GM19324 (cell line): ENCODE measurements at regions not wholly inside any gene's neighbourhood (a gene's known extent, or its start where the extent isn't known, plus 50 kb on each side); places are given as distances from the start of the nearest gene placed in this dataset.
A peak's percentile ranks its signal among the peaks of the same experiment; 100 is the strongest.
"Not testable (repeated sequence)": the region's sequence is repeated elsewhere in the genome, so short reads cannot be mapped to it uniquely, and the experiment has no call there.

Source experiments
- ATAC-seq: cut with Tn5 transposase; IDR thresholded peaks from one replicate; pipeline ENCODE4 v1.9.1; 2021; ENCODE audit warnings: mild to moderate bottlenecking, moderate library complexity; ENCODE audit not compliant: unreplicated experiment, low FRiP score

DNA sequence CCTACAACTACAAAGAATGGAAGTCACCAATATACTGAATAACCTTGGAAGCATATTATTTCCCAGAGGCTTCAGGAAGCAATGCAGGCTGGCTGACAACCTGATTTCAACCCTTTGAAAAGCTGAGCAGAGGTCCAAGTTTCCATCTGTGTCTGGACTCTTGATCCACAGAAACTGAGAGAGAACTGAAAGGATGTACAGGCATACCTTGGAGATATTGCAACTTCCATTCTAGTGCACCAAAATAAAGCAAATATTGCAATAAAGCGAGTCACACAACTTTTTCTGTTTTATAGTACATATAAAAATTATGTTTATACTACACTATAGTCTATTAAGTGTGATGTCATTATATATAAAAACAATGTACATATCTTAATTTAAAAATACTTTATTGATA, 85.3 kb downstream of the TYW3 start:
- ATAC-seq = no peak

DNA sequence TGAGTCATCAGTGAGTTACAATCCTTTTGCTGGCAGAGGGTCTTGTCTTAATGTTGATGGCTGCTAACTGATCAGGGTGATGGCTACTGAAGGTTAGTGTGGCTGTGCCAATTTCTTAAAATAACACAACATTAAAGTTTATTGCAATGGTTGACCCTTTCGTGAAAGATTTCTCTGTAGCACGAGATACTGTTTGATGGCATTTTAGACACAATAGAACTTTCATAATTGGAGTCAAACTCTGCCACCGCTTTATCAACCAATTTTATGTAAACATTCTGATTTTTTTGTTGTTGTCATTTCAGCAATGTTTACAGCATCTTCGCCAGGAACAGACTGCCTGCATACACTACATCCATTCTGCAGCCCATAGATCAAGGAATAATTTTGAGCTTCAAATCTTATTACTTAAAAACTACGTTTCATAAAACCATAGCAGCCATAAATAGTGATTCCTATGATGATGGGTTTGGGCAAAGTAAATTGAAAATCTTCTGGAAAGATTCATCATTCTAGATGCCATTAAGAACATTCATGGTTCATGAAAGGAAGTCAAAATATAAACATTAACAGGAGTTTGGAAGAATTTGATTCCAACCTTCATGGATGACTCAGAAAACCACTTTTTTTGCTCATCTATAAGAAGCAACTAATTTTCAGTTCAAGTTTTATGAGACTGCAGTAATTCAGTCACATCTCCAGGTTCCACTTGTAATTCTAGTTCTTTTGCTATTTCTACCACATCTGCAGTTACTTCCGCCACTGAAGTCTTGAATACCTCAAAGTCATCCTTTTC, 85.9 kb downstream of the TYW3 start:
- no peak for ATAC-seq

DNA sequence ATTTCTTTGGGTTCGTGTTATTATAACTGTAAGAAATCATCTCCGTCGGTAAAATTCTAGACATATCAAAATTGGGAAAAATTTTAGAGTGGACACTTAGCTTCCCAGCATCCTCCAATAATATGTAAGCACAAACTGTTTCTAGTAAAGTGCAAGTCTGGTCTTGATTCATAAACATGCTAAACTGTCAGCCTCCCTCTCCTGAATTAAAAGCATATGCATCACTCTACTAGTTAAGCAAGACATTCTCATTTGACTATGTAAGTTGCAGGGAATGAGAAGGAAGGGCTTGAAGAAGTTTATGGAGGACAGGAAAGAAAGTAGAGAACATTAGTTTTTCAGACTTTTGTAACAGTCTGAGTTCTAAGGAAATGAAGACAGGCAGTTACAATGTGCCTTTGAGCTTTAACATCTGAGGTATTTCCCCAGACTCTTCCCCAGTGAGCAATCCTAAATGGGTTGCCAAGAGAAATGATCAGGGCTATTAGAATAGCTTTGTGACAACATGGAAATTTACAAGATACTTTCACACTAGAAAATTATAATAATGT, 90.0 kb downstream of the TYW3 start:
- ATAC-seq = no peak

DNA sequence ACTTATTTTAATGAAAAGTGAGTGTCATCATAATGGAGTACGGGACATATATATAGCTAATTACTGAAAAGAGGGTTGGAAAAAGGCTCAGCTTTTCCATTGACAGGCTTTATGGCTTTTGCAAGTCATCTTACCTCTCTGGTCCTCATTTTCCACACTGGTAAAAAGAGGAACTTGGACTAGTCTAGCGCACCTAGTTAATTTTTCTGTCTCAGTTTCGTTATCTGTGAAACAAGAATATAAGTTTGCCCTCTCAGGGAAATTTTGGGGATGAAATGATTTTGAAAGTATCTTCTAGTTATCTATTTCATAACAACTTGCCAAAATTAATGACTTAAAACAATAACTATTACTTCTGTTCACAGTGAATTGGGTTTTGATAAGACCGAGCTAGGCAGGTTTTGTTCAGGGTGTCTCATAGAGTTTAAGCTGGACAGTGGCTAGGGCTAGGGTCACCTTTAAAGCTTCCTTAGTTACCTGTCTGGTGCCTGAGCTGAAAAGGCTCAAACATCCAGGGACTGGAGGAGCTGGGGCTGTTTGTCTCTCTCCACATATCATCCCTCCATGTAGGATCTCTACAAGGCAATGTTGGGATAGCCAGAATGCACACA, 91.7 kb downstream of the TYW3 start:
- ATAC-seq = peak; percentile 93

DNA sequence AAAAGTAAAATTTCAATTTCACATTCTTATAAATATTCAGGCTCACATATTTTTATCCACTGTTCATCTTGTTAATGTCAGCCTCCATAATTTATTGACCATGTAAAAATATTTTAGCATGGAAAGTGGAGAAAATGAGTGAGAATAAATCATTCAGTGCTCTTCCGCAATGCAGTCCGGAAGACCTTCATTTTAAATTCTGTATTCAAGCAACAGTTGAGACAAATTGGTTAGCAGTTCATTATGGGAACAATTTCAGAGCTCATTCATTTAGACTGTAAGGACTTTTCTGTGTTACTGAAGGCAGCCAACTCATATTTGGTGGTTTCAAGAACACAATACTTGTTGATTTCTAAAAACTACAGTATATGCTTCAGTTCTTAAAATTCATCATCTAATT, 97.8 kb downstream of the TYW3 start:
- ATAC-seq = no peak

DNA sequence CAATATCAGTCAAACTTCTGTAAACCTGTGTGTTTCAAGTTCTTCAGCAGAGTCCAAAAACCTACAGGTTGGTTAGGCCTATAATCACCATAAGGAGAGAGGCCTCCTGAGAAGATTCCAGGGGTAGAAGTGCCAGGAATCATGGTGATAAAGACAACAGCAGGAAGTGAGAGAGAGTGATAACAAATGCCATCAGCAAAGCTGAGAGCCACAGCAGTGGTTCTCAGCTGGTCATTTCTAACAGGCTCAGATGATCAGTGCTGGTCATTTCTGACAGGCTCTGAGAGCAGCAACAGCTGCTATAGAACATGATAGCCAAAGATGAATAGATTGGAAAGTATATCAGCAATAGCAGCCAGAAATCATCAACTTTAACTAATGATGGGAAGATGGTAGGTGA, 101.3 kb downstream of the TYW3 start:
- no peak for ATAC-seq

DNA sequence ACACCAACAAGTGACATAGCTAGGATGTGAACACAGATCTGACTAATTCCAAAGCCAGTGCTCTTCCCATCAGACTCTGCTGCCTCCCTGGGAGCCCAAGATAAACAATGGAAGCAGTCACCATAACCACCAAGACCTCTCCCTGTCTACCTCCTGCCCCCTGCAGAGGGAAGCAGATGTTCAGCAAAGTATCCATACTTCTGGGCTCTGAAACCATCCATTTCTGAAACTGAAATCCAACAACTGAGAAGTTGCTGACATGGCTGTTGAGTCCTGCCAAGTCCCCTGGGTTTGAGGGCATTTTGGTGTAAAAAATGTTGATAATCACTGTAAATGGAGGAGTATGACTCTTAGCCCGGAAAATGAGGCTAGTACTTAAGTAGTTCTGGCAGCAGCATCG, 102.1 kb downstream of the TYW3 start:
- ATAC-seq = no peak

DNA sequence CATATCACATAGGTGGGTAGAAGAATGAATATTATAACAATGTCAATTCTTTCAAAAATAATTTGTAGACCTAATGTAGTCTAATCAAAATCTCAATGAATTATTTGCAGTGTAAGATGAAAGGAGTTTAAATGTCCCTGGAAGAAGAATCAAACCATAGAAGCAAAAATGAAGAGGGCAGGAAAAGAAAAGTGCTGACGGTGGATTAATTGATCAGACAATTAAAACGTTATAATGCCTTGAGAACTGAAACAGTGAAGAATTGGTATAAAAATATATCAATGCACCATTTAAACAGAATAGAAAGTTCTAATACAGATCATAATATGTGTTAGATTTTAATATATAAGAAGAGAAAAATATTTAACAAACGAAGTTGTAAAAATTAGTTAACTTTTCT, 109.8 kb downstream of the TYW3 start:
- ATAC-seq = no peak

DNA sequence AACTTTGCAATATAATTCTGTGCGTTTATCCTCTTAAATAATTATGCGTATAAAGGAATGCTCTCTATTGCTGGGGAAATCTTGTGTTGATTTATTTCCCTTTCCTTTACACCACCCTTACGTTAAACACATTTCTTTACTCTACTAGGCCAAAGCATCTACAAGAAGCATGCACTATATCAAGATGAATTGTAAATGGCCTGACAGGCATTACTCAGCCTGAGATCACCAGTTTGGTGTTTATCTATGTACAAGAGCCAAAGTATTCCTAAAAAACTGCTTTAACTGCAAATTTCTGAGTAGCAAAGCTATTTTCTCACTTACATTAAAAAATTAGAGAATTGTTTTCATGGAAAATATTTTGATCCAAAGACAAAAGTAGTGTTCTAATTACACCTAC, 114.8 kb downstream of the TYW3 start:
- no peak for ATAC-seq

DNA sequence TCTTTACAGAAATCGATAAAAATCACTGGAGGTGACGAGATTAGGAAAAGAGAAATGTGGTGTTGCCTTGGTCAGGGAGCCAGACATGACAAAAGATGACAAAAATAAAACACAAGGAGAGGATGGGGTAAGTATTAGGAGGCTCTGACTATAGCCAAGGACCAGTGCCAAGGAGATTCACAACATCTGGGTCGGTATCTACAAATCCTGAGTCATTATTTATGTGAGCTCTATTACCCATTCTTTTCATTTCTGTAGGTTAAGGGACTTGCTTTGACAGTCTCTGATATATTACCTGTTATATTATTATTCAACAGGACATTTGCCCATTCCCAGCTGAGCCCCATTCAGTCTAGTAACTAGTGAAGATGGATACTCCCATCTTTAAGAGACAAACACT, 120.8 kb downstream of the TYW3 start:
- no peak for ATAC-seq

DNA sequence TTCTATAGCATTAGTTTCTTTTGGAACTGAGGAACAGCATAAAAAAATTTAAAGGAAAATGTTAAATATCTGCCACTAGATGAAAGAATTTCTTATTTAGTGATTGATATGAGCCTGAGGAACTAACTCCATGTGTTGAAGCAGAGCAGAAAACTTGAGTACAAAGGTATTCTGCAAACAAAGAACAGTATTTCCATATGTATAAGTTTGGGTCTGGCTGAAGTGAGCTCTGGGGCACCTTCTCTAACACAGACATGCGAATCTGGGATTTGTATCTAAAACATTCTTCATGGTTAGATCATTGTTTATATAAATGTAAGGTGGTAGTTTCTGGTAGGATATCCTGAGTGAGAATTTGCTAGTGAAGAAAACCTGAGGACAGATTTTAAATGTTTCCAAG, 123.2 kb downstream of the TYW3 start:
- ATAC-seq = no peak

DNA sequence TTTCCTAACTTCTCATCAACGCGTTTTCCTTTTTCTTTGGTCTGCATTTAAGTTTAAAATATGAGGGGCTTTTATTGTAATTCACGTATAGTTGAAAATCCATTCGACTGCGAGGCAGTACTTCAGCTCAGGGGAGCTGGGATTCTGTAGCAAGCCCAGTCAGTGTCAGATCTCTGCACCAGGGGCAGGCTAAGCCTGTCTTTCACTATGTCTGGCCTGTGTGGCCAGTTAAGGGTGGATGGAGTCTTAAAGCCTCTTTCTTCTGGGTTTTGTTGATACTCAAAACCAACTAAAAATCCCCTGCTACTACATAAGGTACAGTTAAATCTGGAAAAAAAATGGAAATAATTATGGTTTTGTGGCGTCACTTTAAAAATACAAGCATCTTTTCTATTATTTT, 124.7 kb downstream of the TYW3 start:
- ATAC-seq = no peak

DNA sequence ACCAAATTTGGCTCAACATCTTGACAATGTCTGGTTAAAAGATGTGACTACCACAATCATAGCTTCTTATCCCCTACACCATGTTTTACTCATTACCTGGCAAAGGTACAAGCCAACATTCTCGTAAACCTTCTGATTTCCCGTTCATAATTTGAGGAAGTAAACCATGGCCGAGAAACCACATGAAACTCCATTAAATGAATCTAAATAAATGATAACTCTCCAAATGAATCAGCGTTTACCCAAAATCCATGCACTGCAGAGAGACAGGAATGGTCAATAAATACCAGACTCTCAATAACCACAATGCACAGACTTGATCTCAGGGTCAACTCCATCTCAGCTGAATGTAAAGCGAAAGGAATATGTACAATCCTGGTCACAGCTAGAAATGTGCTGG, 125.2 kb downstream of the TYW3 start:
- ATAC-seq = peak; percentile 55

DNA sequence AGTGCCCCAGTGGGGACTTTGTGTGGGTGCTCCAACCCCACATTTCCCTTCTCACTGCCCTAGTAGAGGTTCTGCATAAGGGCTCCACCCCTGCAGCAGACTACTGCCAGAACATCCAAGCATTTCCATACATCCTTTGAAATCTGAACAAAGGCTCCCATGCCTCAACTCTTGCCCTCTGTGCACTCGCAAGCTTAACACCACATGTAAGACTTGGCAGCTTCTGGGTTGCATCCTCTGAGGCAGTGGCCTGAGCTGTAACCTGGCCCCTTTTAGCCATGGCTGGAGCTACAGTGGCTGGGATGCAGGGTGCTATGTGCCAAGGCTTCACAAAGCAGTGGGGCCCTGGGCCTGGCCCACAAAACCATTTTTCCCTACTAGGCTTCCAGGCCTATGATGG, 128.9 kb downstream of the TYW3 start:
- ATAC-seq = no peak

DNA sequence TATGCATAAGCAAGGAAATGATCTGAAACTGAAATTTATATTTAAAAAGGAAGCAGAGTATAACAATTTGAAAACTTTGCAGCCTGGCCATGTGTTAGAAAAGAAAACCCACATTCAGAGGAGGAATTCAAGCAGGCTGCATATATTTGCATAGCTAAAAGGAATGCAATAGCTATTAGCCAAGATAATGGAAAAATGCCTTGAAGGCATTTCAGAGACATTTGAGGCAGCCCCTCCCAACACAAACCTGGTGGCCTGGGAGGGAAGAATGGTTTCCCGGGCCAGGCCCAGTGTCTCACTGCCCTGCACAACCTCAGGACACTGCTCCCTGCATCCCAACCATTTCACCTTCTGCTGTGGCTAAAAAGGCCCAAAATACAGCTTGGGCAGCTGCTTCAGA, 136.8 kb downstream of the TYW3 start:
- ATAC-seq = no peak

DNA sequence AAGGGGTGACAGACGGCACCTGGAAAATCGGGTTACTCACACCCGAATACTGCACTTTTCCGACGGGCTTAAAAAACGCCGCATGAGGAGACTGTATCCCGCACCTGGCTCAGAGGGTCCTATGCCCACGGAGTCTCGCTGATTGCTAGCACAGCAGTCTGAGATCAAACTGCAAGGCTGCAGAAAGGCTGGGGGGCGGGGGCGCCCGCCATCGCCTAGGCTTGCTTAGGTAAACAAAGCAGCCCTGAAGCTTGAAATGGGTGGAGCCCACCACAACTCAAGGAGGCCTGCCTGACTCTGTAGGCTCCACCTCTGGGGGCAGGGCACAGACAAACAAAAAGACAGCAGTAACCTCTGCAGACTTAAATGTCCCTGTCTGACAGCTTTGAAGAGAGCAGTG, 144.4 kb downstream of the TYW3 start:
- ATAC-seq = not testable (repeated sequence)

DNA sequence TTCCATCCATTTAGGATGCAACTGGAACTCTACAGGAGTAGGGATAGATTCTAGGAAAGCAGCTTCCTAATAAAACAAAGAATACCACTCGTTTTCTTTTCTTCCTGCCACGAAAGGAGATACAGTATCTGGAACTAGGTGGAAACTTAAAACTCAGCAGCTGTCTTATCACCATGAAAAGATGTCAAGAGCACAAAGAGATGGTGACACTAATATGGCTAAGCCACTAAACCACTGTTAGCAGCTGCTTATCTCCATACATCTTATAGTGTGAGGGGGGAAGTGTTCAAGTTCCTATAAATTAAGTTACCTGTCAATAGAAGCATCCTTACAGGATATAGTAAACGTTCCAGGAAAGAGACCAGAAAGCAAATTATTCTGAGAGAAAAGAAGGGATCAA, 162.5 kb downstream of the TYW3 start:
- ATAC-seq = no peak

DNA sequence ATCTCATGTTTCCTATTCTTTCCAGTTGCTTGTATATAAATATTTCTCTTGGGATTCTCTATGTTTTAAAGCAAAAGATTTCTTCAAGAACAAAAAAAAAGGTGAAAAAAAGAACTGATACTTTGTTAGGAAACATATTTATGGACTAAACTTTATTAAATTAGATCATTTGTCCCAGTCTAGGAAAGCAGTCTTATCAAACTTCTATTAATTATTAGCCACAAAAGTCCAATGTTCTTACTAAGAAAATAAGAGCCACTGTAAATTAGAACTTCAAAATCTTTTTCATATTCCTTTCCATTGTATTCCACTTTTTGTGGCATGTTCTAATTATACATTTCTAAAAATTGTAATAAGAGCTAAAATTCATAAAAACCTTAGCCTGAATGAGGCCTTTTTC, 175.2 kb downstream of the TYW3 start:
- no peak for ATAC-seq

DNA sequence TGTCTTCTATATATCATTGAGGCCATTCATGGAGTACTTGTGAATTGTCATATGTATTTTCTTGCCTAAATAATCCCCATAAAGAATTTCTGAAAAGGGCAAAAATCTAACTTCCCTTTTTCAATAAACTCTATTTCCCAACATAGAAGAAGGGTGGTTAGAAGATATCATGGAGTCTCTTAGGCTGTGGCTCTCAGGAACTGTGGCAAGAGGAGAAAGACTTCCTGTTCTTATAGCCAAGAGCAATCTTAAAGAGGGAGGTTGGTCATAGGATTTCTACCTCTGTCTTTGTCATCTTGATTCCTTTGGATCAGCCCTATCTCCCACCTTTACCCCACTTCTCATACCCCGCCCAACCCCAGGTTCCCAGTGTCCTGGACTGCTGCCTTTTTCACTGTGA, 175.8 kb downstream of the TYW3 start:
- no peak for ATAC-seq

DNA sequence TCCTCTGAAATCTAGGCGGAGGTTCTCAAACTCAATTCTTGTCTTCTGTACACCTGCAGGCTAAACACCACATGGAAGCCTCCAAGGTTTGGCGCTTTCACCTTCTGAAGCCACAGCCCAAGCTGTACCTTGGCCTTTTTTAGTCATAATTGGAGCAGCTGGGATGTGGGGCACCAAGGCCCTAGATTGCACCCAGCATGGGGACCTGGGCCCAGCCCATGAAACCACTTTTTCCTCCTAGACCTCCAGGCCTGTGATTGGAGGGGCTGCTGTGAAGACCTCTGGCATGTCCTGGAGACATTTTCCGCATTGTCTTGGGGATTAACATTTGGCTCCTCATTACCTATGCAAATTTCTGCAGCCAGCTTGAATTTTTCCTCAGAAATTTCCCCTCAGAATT, 181.0 kb downstream of the TYW3 start:
- ATAC-seq = no peak

DNA sequence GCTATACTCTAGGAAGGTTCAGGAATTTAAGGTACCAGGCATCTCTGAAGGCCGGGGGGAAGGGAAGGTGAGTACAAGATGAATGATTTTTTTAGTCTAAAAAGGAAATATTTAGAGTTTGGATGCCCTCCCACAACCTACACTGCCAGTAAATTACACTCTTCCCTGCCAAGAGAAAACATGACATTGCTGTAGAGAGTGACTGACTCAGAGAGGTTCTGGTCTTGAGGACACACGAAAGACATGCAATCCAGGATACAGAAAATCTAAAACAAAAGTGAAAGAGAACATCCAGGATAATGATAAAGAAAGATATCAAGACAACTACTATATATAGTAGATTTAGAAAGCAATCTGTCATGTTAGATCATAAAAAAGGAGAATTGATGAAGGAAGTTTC, 200.5 kb downstream of the TYW3 start:
- no peak for ATAC-seq

DNA sequence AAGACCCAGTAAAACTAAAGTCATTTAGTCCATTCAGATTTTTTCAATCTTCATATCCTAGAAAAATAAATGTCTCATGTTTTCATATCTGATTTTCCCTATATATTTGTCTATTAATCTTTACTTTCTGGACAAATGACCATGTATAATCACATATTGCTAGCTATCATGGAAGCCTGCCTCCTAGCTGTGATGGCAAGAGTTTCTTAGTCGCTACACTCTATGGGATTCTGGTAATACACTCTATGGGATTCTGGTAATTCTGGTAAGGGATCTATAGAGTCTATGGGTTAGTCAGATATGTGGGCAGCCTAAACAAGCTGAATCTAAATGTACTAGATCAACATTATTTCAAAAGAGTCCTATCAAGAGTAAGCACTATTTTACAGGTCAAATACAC, 198.7 kb upstream of the LHX8 start:
- no peak for ATAC-seq
